ENCODE measurements at regions not wholly inside any gene's neighbourhood (a gene's known extent, or its start where the extent isn't known, plus 50 kb on each side); places are given as distances from the start of the nearest gene placed in this dataset.

GRCh38 chr5:175321927-175322532, 122.0 kb downstream of the DRD1 start:
- TF ChIP-seq CTCF (IDR thresholded peaks at IDR 0.05) (no peak), POLR2A (IDR thresholded peaks at IDR 0.05) (no peak)

Measured in lower leg skin (tissue), 3 donors.